Keratinocyte (primary cell): ENCODE measurements at regions not wholly inside any gene's neighbourhood (a gene's known extent, or its start where the extent isn't known, plus 50 kb on each side); places are given as distances from the start of the nearest gene placed in this dataset.

ENCODE experiments used
- DNase-seq: peaks from one replicate; pipeline ENCODE4 v3.0.0-alpha.2; 2011; ENCODE audit warnings: low read depth, missing footprints, low spot score
- FAIRE-seq: peaks from 2 replicates; lab custom pipeline; 2011; peaks lifted over from hg19 to GRCh38; lab: Jason Lieb, UNC
- H2AFZ ChIP-seq: 2 replicates; pipeline ENCODE4 v1.6.0; 2012; ENCODE audit warnings: low read length, control low read depth, inconsistent platforms; ENCODE audit not compliant: control insufficient read depth
- H3K27ac ChIP-seq: 2 replicates; pipeline ENCODE4 v1.5.1; 2011; ENCODE audit warnings: low read length; ENCODE audit not compliant: control insufficient read depth, insufficient read depth
- H3K27me3 ChIP-seq: 3 replicates; pipeline ENCODE4 v1.6.0; 2011; ENCODE audit warnings: low read length; ENCODE audit not compliant: control insufficient read depth, insufficient read depth; ENCODE audit errors: extremely low read depth
- H3K36me3 ChIP-seq, 2 experiments: 2 replicates in 1 of 2; 3 replicates in 1 of 2; pipeline ENCODE4 v1.5.1; 2011; ENCODE audit warnings: low read length in 2 of 2, mild to moderate bottlenecking in 1 of 2; ENCODE audit not compliant: control insufficient read depth in 2 of 2, insufficient read depth in 2 of 2; ENCODE audit errors: extremely low read depth in 1 of 2
- H3K4me1 ChIP-seq: 3 replicates; pipeline ENCODE4 v1.5.1; 2011; ENCODE audit warnings: low read length; ENCODE audit not compliant: control insufficient read depth, insufficient read depth; ENCODE audit errors: extremely low read depth
- H3K4me2 ChIP-seq: 3 replicates; pipeline ENCODE4 v1.6.0; 2011; ENCODE audit warnings: low read depth, low read length; ENCODE audit not compliant: control insufficient read depth, insufficient read depth; ENCODE audit errors: extremely low read depth
- H3K4me3 ChIP-seq, 3 experiments: fragments of 200-600 bp in 1 of 3; sonication (generic) in 1 of 3; 2 replicates in 2 of 3; 3 replicates in 1 of 3; pipeline ENCODE4 v1.5.1; 2011 to 2016; ENCODE audit warnings: low read length in 3 of 3, mild to moderate bottlenecking in 3 of 3, control low read depth in 2 of 3, inconsistent platforms in 1 of 3, low read depth in 1 of 3, mixed read lengths in 1 of 3, mixed run types in 1 of 3, moderate library complexity in 1 of 3; ENCODE audit not compliant: control insufficient read depth in 2 of 3, insufficient read depth in 2 of 3; ENCODE audit errors: extremely low read depth in 1 of 3
- H3K79me2 ChIP-seq: 2 replicates; pipeline ENCODE4 v1.6.0; 2012; ENCODE audit warnings: low read length; ENCODE audit not compliant: control insufficient read depth, insufficient read depth
- H3K9ac ChIP-seq: 3 replicates; pipeline ENCODE4 v1.6.0; 2011; ENCODE audit warnings: low read length; ENCODE audit not compliant: control insufficient read depth, insufficient read depth; ENCODE audit errors: extremely low read depth
- H3K9me1 ChIP-seq: 3 replicates; pipeline ENCODE4 v1.6.0; 2011; ENCODE audit warnings: low read length; ENCODE audit not compliant: control insufficient read depth, insufficient read depth; ENCODE audit errors: extremely low read depth
- H3K9me3 ChIP-seq: 2 replicates; pipeline ENCODE4 v1.5.1; 2012; ENCODE audit warnings: low read depth, low read length; ENCODE audit not compliant: control insufficient read depth
- H4K20me1 ChIP-seq: 3 replicates; pipeline ENCODE4 v1.6.0; 2011; ENCODE audit warnings: low read length; ENCODE audit not compliant: control insufficient read depth, insufficient read depth; ENCODE audit errors: extremely low read depth
- CTCF ChIP-seq, 3 experiments: IDR thresholded peaks in 1 of 3; conservative IDR thresholded peaks in 1 of 3; optimal IDR thresholded peaks in 1 of 3; 2 replicates in 2 of 3; 3 replicates in 1 of 3; pipeline versions ENCODE3 to v1.5.1; 2011; ENCODE audit warnings: low read length in 3 of 3, mild to moderate bottlenecking in 3 of 3, moderate library complexity in 2 of 3, control low read depth in 1 of 3, inconsistent platforms in 1 of 3; ENCODE audit not compliant: insufficient read depth in 2 of 3; ENCODE audit errors: extremely low read depth in 1 of 3
- EZH2 ChIP-seq: IDR thresholded peaks from one replicate; pipeline ENCODE4 v1.6.1; 2012; ENCODE audit warnings: inconsistent platforms, mild to moderate bottlenecking, low read length, moderate library complexity
- dilution Hi-C: fragments of 300-500 bp; cut with MboI; formaldehyde crosslinking; loops from one replicate; pipeline ENCODE4 v1.7.0; 2020; ENCODE audit warnings: low sequenced_read_pairs; ENCODE audit not compliant: extremely low pct_ligation_motif_present

GRCh38 chr12:27387473-27387872 lies 54.8 kb downstream of the BMAL2 start:
- Histone ChIP-seq H3K4me2 (no peak overlapping the region), H2AFZ (no peak overlapping the region), H3K27me3 (no peaks in the 10 kb centered on the region), H3K4me3 (no peak overlapping the region), H3K9ac (no peak overlapping the region), H3K9me1 (no peaks in the 10 kb centered on the region), H4K20me1 (no peaks in the 10 kb centered on the region), H3K9me3 (no peaks in the 10 kb centered on the region), H3K27ac (no peak overlapping the region), H3K36me3 (peaks cover 7 to 29% of the 10 kb centered on the region in 2 experiments), H3K4me1 (peaks cover 16% of the 10 kb centered on the region), H3K79me2 (no peaks in the 10 kb centered on the region)
- DNase-seq (no peak), FAIRE-seq (no peak)
- dilution Hi-C loops, result no loop called here
- TF ChIP-seq EZH2, result no peak
- TF ChIP-seq CTCF (optimal IDR thresholded peaks at IDR 0.05 in 1 of 3, IDR thresholded peaks at IDR 0.05 in 1 of 3, conservative IDR thresholded peaks at IDR 0.05 in 1 of 3; ENCODE audit: extremely low read depth in 1 of 3, insufficient read depth in 2 of 3, low read length in 3 of 3), result no peak

GRCh38 chr12:27388650-27389049 lies 56.0 kb downstream of the BMAL2 start:
- no peak overlapping the region for H3K27ac ChIP-seq
- FAIRE-seq, result no peak
- dilution Hi-C loops, result no loop called here
- H3K9me3 ChIP-seq, result no peaks in the 10 kb centered on the region
- TF ChIP-seq CTCF (optimal IDR thresholded peaks at IDR 0.05 in 1 of 3, IDR thresholded peaks at IDR 0.05 in 1 of 3, conservative IDR thresholded peaks at IDR 0.05 in 1 of 3; ENCODE audit: extremely low read depth in 1 of 3, insufficient read depth in 2 of 3, low read length in 3 of 3), result no peak
- no peak for TF ChIP-seq EZH2
- H2AFZ ChIP-seq, result no peak overlapping the region
- no peak overlapping the region for H3K4me3 ChIP-seq
- peaks cover 4% of the 10 kb centered on the region for H3K4me1 ChIP-seq
- no peak overlapping the region for H3K9ac ChIP-seq
- H3K4me2 ChIP-seq, result no peak overlapping the region
- no peaks in the 10 kb centered on the region for H3K79me2 ChIP-seq
- no peak for DNase-seq
- no peaks in the 10 kb centered on the region for H4K20me1 ChIP-seq
- no peaks in the 10 kb centered on the region for H3K9me1 ChIP-seq
- H3K27me3 ChIP-seq, result no peaks in the 10 kb centered on the region
- H3K36me3 ChIP-seq, result peaks cover 9 to 28% of the 10 kb centered on the region in 2 experiments
